Heart right ventricle (tissue), 16 donors: ENCODE measurements at regions not wholly inside any gene's neighbourhood (a gene's known extent, or its start where the extent isn't known, plus 50 kb on each side); places are given as distances from the start of the nearest gene placed in this dataset.

Source experiments
- ATAC-seq, 8 donors: fragments of 200-7000 bp; cut with Tn5 transposase; one replicate each; pipeline ENCODE4 v1.9.1; 2020; ENCODE audit warnings: mild to moderate bottlenecking in 8 of 8, moderate library complexity in 8 of 8, moderate number of reproducible peaks in 1 of 8
- DNase-seq, 2 donors: peaks; one replicate each; pipeline ENCODE4 v3.0.0-alpha.2; 2020
- H3K27ac ChIP-seq, 10 donors: fragments of 200-600 bp; sonication (generic) in 2 of 10; one replicate each; pipeline versions ENCODE4 v1.5.0 to v1.8.0; 2020 to 2022; ENCODE audit warnings: mild to moderate bottlenecking in 3 of 10
- H3K27me3 ChIP-seq, 7 donors: fragments of 200-600 bp; one replicate each; pipeline ENCODE4 v1.8.0; 2021 to 2022; ENCODE audit warnings: mild to moderate bottlenecking in 2 of 7
- H3K36me3 ChIP-seq, 9 donors: fragments of 200-600 bp; sonication (generic) in 1 of 9; one replicate each; pipeline versions ENCODE4 v1.5.0 to v1.8.0; 2020 to 2022; ENCODE audit warnings: mild to moderate bottlenecking in 2 of 9
- H3K4me1 ChIP-seq, 9 donors: fragments of 200-600 bp; sonication (generic) in 1 of 9; one replicate each; pipeline versions ENCODE4 v1.5.0 to v1.8.0; 2020 to 2022; ENCODE audit warnings: mild to moderate bottlenecking in 4 of 9
- H3K4me3 ChIP-seq, 10 donors: fragments of 200-600 bp; sonication (generic) in 2 of 10; one replicate each; pipeline versions ENCODE4 v1.5.0 to v1.8.0; 2020 to 2022; ENCODE audit warnings: mild to moderate bottlenecking in 7 of 10, moderate library complexity in 2 of 10
- H3K9me3 ChIP-seq, 11 donors: fragments of 200-600 bp in 10 of 11; sonication (generic) in 2 of 11; one replicate each; pipeline versions ENCODE4 v1.5.0 to v1.8.0; 2013 to 2022; ENCODE audit warnings: mild to moderate bottlenecking in 2 of 11, control low read depth in 1 of 11, moderate library complexity in 1 of 11
- CTCF ChIP-seq, 9 donors: fragments of 200-600 bp; sonication (generic) in 2 of 9; IDR thresholded peaks; one replicate each; pipeline versions ENCODE4 v1.5.0 to v1.8.0; 2021 to 2022; ENCODE audit warnings: antibody characterized with exemption in 9 of 9, mild to moderate bottlenecking in 5 of 9, moderate library complexity in 1 of 9
- WGBS, 2 donors: extraction: QIAGEN DNeasy Blood & Tissue Kit; methylation state at CpG; one replicate each; pipeline ENCODE4 v1.1.7; 2013; ENCODE audit warnings: inconsistent platforms in 1 of 2; 5-methylcytosine and 5-hydroxymethylcytosine counted together
- intact Hi-C, 10 donors: fragments of 100-400 bp; cut with DNase I; formaldehyde crosslinking; loops; one replicate each; pipeline versions ENCODE4 v1.11.1 to v1.14.2; 2022
- donor health status: Arrhythmogenic right ventricular cardiomyopathy.
- donor health status: ischemic (EF 13 %, LVEDD 7.1; RV severe dilation, severe dysfunction).
- donor health status: healthy with polysubstance abuse.
- donor health status: DM: no; HTN: yes; CAD: no.
- donor health status: DM: no; HTN: no; CAD: no.
- donor health status: ischemic (EF 25% LVEDD 6.9; RV normal size, moderate dysfunction).
- donor health status: ischemic (EF 25% LVEDD 5.7; RV mildly dilated, moderate dysfunction).
- donor health status: healthy.
- donor health status: DM: yes; HTN: yes; CAD: no.
- donor health status: Ischemic cardiomyopathy.
- donor health status: ischemic (EF 35%, LVEDD 5.7; RV mildly dilated, moderate dysfunction).
- donor health status: nonischemic (EF 11% LVEDD 7.7; RV severe dilation, severe dysfunction).
- donor health status: DM: yes; HTN: yes; CAD: no.
- donor health status: PGD.
- donor health status: ischemic (EF 29% LVEDD 5.4; RV normal size, mild dysfunction).
- donor health status: nonischemic (EF 23%, LVEDD 6.1; RV moderate dilation, normal function).

DNA sequence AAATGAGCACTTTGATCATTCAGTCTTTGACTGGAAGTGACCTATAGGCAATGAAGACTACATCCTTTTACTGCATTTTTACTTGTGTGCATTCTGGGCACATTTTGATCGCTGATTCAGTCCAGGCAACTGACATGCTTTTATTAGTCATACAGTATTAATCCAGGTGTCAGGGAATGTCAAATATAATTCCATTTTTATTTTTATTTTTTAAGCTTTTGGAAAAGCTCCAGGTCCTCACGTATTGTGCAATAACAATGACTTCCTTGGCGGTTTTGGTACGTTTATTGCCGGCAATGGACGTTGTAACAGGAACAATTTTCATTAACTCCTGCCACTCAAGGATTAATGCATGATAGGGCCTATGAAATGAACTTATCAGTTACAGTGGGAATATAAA lies 302.6 kb upstream of the PTBP2 start:
- intact Hi-C loops = no loop called here
- WGBS, 2 donors = 55 to 64% methylated on average over 6 of the region's 6 CpGs
- H3K9me3 ChIP-seq = no peaks in the 10 kb centered on the region
- H3K27ac ChIP-seq = no peak overlapping the region
- no peaks in the 10 kb centered on the region for H3K36me3 ChIP-seq
- DNase-seq (no peak), ATAC-seq (no peak)
- H3K27me3 ChIP-seq = no peaks in the 10 kb centered on the region
- no peak overlapping the region for H3K4me3 ChIP-seq
- peaks cover 0 to 11% (median 8%) of the 10 kb centered on the region in 9 donors for H3K4me1 ChIP-seq
- no peak for TF ChIP-seq CTCF (IDR thresholded peaks at IDR 0.05)

DNA sequence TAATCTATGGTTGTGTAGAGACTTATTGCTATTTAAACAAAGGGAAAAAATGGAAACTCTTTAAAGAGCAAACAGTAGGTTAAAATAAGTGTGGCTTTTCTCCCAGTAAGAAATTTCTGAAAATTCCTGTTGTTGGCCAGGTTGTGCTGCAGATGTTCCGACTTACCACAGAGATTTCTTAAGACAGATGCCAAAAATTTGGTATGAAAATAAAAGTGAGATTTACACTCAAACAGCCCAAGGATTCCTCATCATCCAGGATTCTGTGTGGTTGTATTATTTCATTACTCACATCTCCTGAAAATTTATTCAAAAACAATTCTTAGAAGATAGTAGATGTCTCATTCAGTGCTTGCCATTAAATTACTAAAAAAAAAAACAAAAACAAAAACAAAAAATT lies 296.7 kb upstream of the PTBP2 start:
- Histone ChIP-seq H3K27me3 (no peaks in the 10 kb centered on the region), H3K4me1 (no peaks in the 10 kb centered on the region), H3K4me3 (no peak overlapping the region), H3K9me3 (no peaks in the 10 kb centered on the region), H3K27ac (no peak overlapping the region), H3K36me3 (no peaks in the 10 kb centered on the region)
- WGBS, 2 donors = 63 to 76% methylated on average over 1 of the region's 1 CpG
- intact Hi-C loops = no loop called here
- ATAC-seq (no peak), DNase-seq (no peak)
- no peak for TF ChIP-seq CTCF (IDR thresholded peaks at IDR 0.05)

DNA sequence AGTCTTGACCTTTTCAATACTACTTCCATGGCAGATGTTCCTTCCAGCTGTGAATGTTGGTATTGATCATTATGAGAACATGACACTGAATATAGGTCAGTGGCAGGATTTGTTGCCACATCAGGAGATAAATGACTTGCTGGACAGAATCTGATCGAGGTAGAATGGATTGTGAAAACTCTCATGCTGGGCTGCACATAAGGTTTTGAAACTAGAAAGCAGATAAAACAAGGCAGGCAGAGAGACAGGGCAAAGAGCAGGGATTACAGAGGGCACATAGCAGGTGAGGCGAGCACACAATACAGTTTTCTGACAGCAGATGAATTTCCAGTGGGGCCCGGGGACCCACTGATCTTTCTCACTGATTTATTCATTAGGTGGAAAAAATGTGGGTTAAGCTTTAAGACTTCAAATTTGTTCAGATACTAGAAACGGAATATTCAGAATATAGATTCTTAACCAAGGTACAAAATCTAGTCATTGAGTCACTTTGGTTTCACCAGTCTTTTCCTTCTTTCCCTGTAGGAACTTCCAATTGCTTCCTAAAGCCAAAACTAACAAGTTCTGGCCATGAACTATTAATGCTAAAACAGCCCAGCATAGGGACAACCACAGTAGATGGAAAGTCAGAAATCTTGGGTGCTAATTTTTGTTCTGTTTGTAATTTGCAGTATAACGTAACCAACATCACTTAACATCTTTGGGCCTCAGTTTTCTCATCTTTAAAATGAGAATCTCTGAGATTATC lies 296.0 kb upstream of the PTBP2 start:
- Histone ChIP-seq H3K4me3 (no peak overlapping the region), H3K4me1 (no peaks in the 10 kb centered on the region), H3K27ac (no peak overlapping the region), H3K27me3 (no peaks in the 10 kb centered on the region), H3K9me3 (no peaks in the 10 kb centered on the region), H3K36me3 (no peaks in the 10 kb centered on the region)
- WGBS, 2 donors = 84 to 85% methylated on average over 5 of the region's 5 CpGs
- TF ChIP-seq CTCF (IDR thresholded peaks at IDR 0.05) = no peak
- ATAC-seq (no peak), DNase-seq (no peak)
- intact Hi-C loops = no loop called here

GRCh38 chr1:96427616-96428015 lies 294.0 kb upstream of the PTBP2 start:
- 71 to 75% methylated on average over 2 of the region's 2 CpGs for WGBS, 2 donors
- TF ChIP-seq CTCF (IDR thresholded peaks at IDR 0.05) = no peak
- ATAC-seq (no peak), DNase-seq (no peak)
- no peak overlapping the region for H3K27ac ChIP-seq
- intact Hi-C loops = no loop called here
- H3K4me3 ChIP-seq = no peak overlapping the region
- H3K9me3 ChIP-seq = peaks cover 0 to 3% (median 0%) of the 10 kb centered on the region in 11 donors
- no peaks in the 10 kb centered on the region for H3K27me3 ChIP-seq
- H3K36me3 ChIP-seq = no peaks in the 10 kb centered on the region
- no peaks in the 10 kb centered on the region for H3K4me1 ChIP-seq
